Mucosa of rectum (tissue), 2 donors: ENCODE measurements at regions not wholly inside any gene's neighbourhood (a gene's known extent, or its start where the extent isn't known, plus 50 kb on each side); places are given as distances from the start of the nearest gene placed in this dataset.

Experiments used
- H3K27ac ChIP-seq, 2 donors: one replicate each; pipeline ENCODE4 v1.7.0; 2013; ENCODE audit warnings: inconsistent platforms in 2 of 2, low read depth in 2 of 2, low read length in 2 of 2
- H3K27me3 ChIP-seq, 2 donors: one replicate each; pipeline ENCODE4 v1.7.0; 2013; ENCODE audit warnings: low read length in 2 of 2; ENCODE audit not compliant: control insufficient read depth in 2 of 2, insufficient read depth in 2 of 2
- H3K36me3 ChIP-seq, 2 donors: one replicate each; pipeline ENCODE4 v1.7.0; 2013; ENCODE audit warnings: low read length in 2 of 2; ENCODE audit not compliant: control insufficient read depth in 2 of 2, insufficient read depth in 2 of 2
- H3K4me1 ChIP-seq, 2 donors: one replicate each; pipeline ENCODE4 v1.7.0; 2013; ENCODE audit warnings: low read length in 2 of 2, mild to moderate bottlenecking in 1 of 2; ENCODE audit not compliant: control insufficient read depth in 2 of 2, insufficient read depth in 2 of 2
- H3K4me3 ChIP-seq, 2 donors: one replicate each; pipeline ENCODE4 v1.7.0; 2013; ENCODE audit warnings: low read length in 2 of 2
- H3K9ac ChIP-seq, 2 donors: one replicate each; pipeline ENCODE4 v1.7.0; 2013; ENCODE audit warnings: low read length in 2 of 2, low read depth in 1 of 2, mild to moderate bottlenecking in 1 of 2
- H3K9me3 ChIP-seq, 2 donors: one replicate each; pipeline ENCODE4 v1.7.0; 2013; ENCODE audit warnings: low read length in 2 of 2; ENCODE audit not compliant: control insufficient read depth in 2 of 2
- donor health status: healthy.
- donor health status: Normal muscosa, but diverticular disease.

DNA sequence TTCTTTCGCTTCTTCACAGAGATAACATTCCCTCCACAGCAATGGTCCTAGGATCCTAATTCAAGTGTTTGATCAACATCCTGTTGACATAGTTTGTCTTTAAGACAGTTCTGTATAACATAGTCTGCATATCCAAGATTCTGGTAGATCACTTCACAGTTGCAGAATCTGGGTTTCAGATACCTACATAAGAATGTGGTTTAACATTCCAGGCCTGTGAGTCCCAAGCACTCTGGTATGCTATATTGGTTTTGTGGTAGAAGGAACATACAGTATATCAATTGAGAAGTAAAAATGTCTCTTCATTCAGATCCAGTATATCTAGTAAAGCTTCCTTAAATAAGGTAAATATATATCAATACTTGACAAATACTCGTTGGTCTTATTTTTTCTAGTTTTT, 914.2 kb upstream of the CDH6 start:
- H3K36me3 ChIP-seq = no peaks in the 10 kb centered on the region
- no peaks in the 10 kb centered on the region for H3K27me3 ChIP-seq
- no peak overlapping the region for H3K9ac ChIP-seq
- H3K27ac ChIP-seq = no peak overlapping the region
- H3K4me1 ChIP-seq = no peaks in the 10 kb centered on the region
- H3K9me3 ChIP-seq = no peaks in the 10 kb centered on the region
- no peak overlapping the region for H3K4me3 ChIP-seq

DNA sequence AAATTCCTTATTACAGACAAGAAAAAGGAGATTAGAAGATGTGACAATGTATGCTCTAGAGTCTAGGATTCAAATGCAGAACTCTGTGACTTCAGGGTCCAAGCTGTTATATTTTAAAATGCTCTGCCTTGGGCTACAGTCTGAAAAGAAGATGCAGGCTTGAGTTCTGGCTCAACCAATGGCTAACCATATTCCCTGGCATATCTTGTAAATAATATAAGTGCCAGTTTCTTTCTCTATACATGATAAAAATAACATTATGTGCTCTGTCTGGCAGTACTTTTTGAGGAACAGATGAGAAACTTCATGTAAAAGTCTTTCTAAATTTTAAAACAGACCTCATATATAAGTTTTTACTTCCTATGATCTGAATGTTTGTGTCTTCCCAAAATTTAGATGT, 926.5 kb upstream of the CDH6 start:
- Histone ChIP-seq H3K27me3 (no peaks in the 10 kb centered on the region), H3K9ac (no peak overlapping the region), H3K27ac (no peak overlapping the region), H3K4me1 (no peaks in the 10 kb centered on the region), H3K36me3 (no peaks in the 10 kb centered on the region), H3K4me3 (no peak overlapping the region), H3K9me3 (no peaks in the 10 kb centered on the region)

DNA sequence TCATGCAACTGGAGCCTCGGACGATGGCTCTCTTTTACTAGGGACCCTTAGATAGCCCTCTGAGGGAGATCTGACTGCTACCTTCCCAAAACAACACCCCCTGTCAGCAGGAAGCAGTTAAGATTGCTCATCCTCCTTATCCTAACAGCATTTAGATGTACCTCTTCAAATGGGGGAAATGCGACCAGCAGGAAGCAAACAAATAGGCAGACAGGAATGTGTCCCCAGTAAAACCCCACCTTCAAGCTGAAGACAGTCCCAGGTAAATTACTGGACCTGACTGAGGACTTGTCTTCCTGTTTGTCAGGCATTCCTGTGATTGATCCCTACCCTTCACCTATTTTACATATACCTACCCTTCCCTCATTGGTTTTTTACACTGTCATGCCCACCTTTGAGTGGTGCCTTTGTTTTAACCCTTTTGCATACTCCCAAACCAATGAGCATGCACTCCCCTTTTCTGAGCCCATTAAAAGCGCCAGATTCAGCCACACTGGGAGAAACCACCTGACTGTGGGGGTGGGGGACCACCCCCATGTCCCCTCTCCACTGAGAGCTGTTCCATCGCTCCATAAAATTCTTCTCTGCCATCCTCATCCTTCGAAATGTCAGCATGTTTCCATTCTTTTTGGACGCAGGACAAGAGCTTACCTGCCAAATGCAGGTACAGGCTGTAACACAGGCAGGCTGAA, 954.0 kb upstream of the CDH6 start:
- Histone ChIP-seq H3K27ac (no peak overlapping the region), H3K4me1 (no peaks in the 10 kb centered on the region), H3K9me3 (no peaks in the 10 kb centered on the region), H3K9ac (no peak overlapping the region), H3K27me3 (no peaks in the 10 kb centered on the region), H3K36me3 (no peaks in the 10 kb centered on the region), H3K4me3 (no peak overlapping the region)

DNA sequence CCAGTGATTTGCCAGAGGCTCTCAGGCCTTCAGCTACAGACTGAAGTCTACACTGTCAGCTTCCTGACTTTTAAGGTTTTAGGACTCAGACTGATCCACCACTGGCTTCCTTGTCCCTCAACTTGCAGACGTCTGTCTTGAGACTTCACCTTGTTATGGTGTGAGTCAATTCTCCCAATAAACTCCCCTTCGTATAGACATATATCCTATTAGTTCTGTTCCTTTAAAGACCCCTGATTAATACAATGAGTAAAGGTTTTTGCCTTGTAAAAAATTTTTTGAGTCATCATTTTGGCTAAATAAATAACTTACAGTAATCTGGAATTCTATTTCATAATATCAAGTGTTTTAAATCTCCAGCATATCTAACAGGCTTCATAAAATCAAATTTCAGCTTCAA, 956.3 kb upstream of the CDH6 start:
- Histone ChIP-seq H3K27me3 (no peaks in the 10 kb centered on the region), H3K4me1 (no peaks in the 10 kb centered on the region), H3K9me3 (no peaks in the 10 kb centered on the region), H3K4me3 (no peak overlapping the region), H3K36me3 (no peaks in the 10 kb centered on the region), H3K9ac (no peak overlapping the region), H3K27ac (no peak overlapping the region)

DNA sequence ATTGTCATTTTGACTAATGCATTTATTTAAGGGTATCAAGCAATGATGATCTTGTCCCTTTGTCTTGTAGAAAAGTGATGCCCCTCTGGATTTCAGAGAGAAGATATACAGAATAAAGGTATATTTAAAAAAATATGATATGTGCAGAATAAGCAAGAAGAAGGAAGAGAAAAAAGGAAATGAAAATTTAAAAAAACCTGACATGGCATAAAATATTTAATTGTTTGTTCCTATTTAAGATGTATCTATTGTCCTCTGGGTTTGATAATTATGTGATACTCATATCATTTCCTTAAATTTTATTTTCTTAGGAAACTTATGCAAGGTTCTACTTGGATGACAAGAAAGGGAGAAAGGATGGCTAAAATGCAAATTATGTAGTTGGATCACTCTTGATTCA, 983.7 kb upstream of the CDH6 start:
- no peaks in the 10 kb centered on the region for H3K27me3 ChIP-seq
- no peaks in the 10 kb centered on the region for H3K9me3 ChIP-seq
- H3K4me3 ChIP-seq = no peak overlapping the region
- H3K9ac ChIP-seq = no peak overlapping the region
- no peak overlapping the region for H3K27ac ChIP-seq
- no peaks in the 10 kb centered on the region for H3K4me1 ChIP-seq
- H3K36me3 ChIP-seq = no peaks in the 10 kb centered on the region

DNA sequence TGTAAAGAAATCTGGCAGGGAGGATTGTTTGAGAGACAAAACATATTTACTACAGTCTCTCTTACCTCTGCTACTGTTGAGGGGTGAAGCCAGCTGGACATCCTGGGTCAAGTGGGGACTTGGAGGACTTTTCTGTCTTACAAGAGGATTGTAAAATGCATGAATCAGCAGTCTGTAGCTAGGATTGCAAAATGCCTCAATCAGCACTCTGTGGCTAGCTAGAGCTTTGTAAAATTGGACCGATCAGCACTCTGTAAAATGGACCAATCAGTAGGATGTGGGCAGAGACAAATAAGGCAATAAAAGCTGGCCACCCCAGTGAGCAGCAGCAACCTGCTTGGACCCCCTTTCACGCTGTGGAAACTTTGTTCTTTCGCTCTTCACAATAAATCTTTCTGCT, 995.8 kb upstream of the CDH6 start:
- Histone ChIP-seq H3K27ac (no peak overlapping the region), H3K9ac (no peak overlapping the region), H3K36me3 (no peaks in the 10 kb centered on the region), H3K4me1 (no peaks in the 10 kb centered on the region), H3K27me3 (no peaks in the 10 kb centered on the region), H3K9me3 (no peaks in the 10 kb centered on the region), H3K4me3 (no peak overlapping the region)

DNA sequence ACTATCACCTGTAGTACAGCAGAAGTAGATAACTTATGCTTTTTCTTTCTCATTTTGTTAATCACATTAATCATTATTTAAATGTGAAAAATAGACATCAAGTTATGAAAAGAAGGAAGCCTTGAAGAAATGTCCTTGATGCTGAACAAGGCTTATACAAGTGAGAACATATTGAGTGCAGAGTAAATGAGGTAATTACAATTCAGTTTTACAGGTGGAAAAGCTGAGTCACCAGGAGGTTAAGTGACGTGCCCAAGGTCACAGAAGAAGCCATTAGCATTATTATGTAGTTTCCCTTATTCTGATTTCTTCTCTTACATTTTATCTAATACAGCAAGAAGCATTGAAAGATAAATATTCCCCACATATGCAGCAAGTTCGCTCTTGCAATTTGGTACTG, 998.5 kb upstream of the CDH6 start:
- Histone ChIP-seq H3K9me3 (no peaks in the 10 kb centered on the region), H3K27me3 (no peaks in the 10 kb centered on the region), H3K27ac (no peak overlapping the region), H3K36me3 (no peaks in the 10 kb centered on the region), H3K4me1 (no peaks in the 10 kb centered on the region), H3K4me3 (no peak overlapping the region), H3K9ac (no peak overlapping the region)

DNA sequence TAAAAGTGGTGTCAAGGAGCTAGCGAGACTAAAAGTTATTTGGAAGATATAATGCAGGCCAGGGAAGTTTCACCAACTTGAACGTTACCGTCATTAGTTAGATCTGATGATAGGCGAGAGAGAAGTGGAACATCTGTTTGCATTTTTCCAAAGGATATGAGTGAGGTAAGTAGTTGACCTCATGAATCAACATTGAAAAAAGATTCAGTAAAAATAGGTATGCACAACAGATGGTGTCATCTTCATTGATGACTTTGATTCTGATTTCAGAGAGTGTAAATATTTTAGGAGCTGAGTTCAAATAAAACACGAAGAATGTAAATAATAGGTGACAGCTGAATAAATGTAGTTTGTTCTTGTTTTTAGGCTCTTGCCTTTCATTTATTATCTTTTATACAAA, 998.9 kb upstream of the CDH6 start:
- H3K27me3 ChIP-seq = no peaks in the 10 kb centered on the region
- no peak overlapping the region for H3K4me3 ChIP-seq
- no peaks in the 10 kb centered on the region for H3K4me1 ChIP-seq
- no peak overlapping the region for H3K27ac ChIP-seq
- no peaks in the 10 kb centered on the region for H3K9me3 ChIP-seq
- no peaks in the 10 kb centered on the region for H3K36me3 ChIP-seq
- H3K9ac ChIP-seq = no peak overlapping the region

DNA sequence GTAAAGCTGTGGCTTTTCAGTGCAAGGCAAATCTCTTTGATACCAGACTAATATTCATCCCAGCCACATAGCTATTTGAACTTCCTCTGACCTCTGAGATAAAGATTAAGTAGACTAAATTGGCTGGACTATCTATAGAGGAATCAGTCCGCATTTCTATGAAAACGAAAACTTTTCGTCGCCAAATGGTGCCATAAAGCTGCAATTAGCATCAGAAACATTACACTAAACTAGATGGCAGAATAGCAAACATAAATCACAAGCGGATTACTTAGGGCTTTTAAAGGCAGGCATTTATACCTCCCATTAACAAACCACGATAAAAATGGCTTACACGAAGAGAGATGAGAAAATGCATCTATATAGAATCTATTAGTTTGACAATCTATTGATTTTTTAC, 1009.7 kb upstream of the CDH6 start:
- Histone ChIP-seq H3K4me3 (no peak overlapping the region), H3K9me3 (no peaks in the 10 kb centered on the region)

DNA sequence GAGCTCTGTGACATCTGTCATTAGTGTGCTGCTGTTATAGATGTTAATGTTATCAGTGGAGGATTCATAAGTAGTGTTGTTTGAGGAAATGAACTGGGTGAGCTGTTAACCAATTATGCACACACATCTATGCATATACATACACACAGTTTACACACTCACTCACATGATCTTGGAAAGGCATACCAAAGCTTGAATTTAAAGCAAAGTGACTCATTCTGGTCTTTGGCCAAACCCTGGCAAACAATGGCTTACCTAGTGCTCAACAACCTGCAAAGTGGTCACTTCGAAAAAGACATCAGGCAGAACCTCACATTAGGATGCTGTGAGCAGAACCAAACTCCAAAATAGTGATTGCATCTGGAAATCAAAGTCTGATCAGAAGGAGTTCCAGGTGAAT, 1037.3 kb upstream of the CDH6 start:
- no peaks in the 10 kb centered on the region for H3K36me3 ChIP-seq
- no peaks in the 10 kb centered on the region for H3K9me3 ChIP-seq

More for the DNA sequence above, 1009.7 kb upstream of the CDH6 start:
- Histone ChIP-seq H3K27me3 (no peaks in the 10 kb centered on the region), H3K9ac (no peak overlapping the region), H3K36me3 (no peaks in the 10 kb centered on the region), H3K27ac (no peak overlapping the region), H3K4me1 (no peaks in the 10 kb centered on the region)

DNA sequence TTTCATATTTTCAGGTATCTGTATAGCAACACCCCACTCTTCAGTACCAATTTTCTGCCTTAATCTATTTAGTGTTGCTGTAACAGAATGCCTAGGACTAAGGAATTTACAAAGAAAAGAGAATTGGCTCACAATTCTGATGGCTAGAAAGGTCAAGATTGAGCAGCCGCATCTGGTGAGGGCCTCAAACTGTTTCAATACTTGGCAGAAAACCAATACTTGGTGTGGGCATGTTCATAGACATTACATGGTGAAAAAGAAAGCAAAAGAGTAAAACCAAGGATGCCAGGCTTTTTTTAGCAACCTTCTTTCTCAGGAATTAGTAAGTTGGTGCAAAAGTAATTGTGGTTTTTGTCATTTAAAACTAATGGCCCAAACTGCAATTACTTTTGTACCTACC, 1041.1 kb upstream of the CDH6 start:
- Histone ChIP-seq H3K4me1 (no peaks in the 10 kb centered on the region), H3K4me3 (no peak overlapping the region), H3K27ac (no peak overlapping the region), H3K9me3 (no peaks in the 10 kb centered on the region), H3K27me3 (no peaks in the 10 kb centered on the region), H3K9ac (no peak overlapping the region), H3K36me3 (no peaks in the 10 kb centered on the region)

More for the DNA sequence above, 1037.3 kb upstream of the CDH6 start:
- Histone ChIP-seq H3K9ac (no peak overlapping the region), H3K27me3 (no peaks in the 10 kb centered on the region), H3K4me1 (no peaks in the 10 kb centered on the region), H3K27ac (no peak overlapping the region), H3K4me3 (no peak overlapping the region)
